ENCODE measurements at regions not wholly inside any gene's neighbourhood (a gene's known extent, or its start where the extent isn't known, plus 50 kb on each side); places are given as distances from the start of the nearest gene placed in this dataset.

- DNase-seq (no peak), ATAC-seq (ENCODE audit: insufficient read depth, low read depth) (no peak)
- Histone ChIP-seq H4K20me1 (ENCODE audit: insufficient read depth, low read length) (no peaks in the 10 kb centered on the region), H3K4me3 (ENCODE audit: low read depth in 1 of 2, low read length in 2 of 2) (no peak overlapping the region), H3K27ac (ENCODE audit: low read length) (no peak overlapping the region), H3K27me3 (ENCODE audit: insufficient read depth, low read length, poor library complexity) (no peaks in the 10 kb centered on the region), H3K4me1 (ENCODE audit: insufficient read depth, low read length) (peaks cover 15% of the 10 kb centered on the region), H3K9ac (ENCODE audit: low read depth, low read length) (no peak overlapping the region), H3K4me2 (ENCODE audit: insufficient read depth, low read length) (no peak overlapping the region), H3K79me2 (ENCODE audit: insufficient read depth, low read length) (peaks cover 31% of the 10 kb centered on the region), H3K9me3 (ENCODE audit: insufficient read depth, low read length, severe bottlenecking) (no peaks in the 10 kb centered on the region), H2AFZ (ENCODE audit: low read depth, low read length) (no peak overlapping the region), H3K36me3 (ENCODE audit: insufficient read depth, low read length) (no peaks in the 10 kb centered on the region)
- TF ChIP-seq CTCF (IDR thresholded peaks at IDR 0.05; ENCODE audit: borderline replicate concordance, extremely low read depth, low read length, poor library complexity, severe bottlenecking), result no peak
- TF ChIP-seq EZH2 (IDR thresholded peaks at IDR 0.05; ENCODE audit: borderline replicate concordance, low read depth, low read length, severe bottlenecking), result no peak
Observed at GRCh38 chr6:21824431-21825177, 231.1 kb downstream of the SOX4 start.

GRCh38 chr6:21826023-21826422, 232.5 kb downstream of the SOX4 start:
- no peaks in the 10 kb centered on the region for H3K27me3 ChIP-seq (ENCODE audit: insufficient read depth, low read length, poor library complexity)
- peak overlapping the region; percentile 34; the same call in 1 of the 2 replicates for H3K27ac ChIP-seq (ENCODE audit: low read length)
- H3K4me2 ChIP-seq (ENCODE audit: insufficient read depth, low read length), result no peak overlapping the region

GRCh38 chr6:21826904-21827303, 233.4 kb downstream of the SOX4 start:
- H3K36me3 ChIP-seq (ENCODE audit: insufficient read depth, low read length), result no peaks in the 10 kb centered on the region
- no peak overlapping the region for H3K4me3 ChIP-seq (ENCODE audit: low read depth in 1 of 2, low read length in 2 of 2)
- H3K9me3 ChIP-seq (ENCODE audit: insufficient read depth, low read length, severe bottlenecking), result no peaks in the 10 kb centered on the region
- no peaks in the 10 kb centered on the region for H3K27me3 ChIP-seq (ENCODE audit: insufficient read depth, low read length, poor library complexity)
- H2AFZ ChIP-seq (ENCODE audit: low read depth, low read length), result no peak overlapping the region
- H3K9ac ChIP-seq (ENCODE audit: low read depth, low read length), result no peak overlapping the region
- no peak for DNase-seq
- no peaks in the 10 kb centered on the region for H4K20me1 ChIP-seq (ENCODE audit: insufficient read depth, low read length)
- no peak overlapping the region for H3K4me2 ChIP-seq (ENCODE audit: insufficient read depth, low read length)
- no peak for ATAC-seq (ENCODE audit: insufficient read depth, low read depth)
- H3K4me1 ChIP-seq (ENCODE audit: insufficient read depth, low read length), result peaks cover 16% of the 10 kb centered on the region
- peak overlapping the region; percentile 37; the same call in 1 of the 2 replicates for H3K27ac ChIP-seq (ENCODE audit: low read length)
- peaks cover 34% of the 10 kb centered on the region for H3K79me2 ChIP-seq (ENCODE audit: insufficient read depth, low read length)
- no peak for TF ChIP-seq CTCF (IDR thresholded peaks at IDR 0.05; ENCODE audit: borderline replicate concordance, extremely low read depth, low read length, poor library complexity, severe bottlenecking)
- no peak for TF ChIP-seq EZH2 (IDR thresholded peaks at IDR 0.05; ENCODE audit: borderline replicate concordance, low read depth, low read length, severe bottlenecking)

More at GRCh38 chr6:21826023-21826422, 232.5 kb downstream of the SOX4 start:
- DNase-seq (no peak), ATAC-seq (ENCODE audit: insufficient read depth, low read depth) (no peak)
- Histone ChIP-seq H3K4me3 (ENCODE audit: low read depth in 1 of 2, low read length in 2 of 2) (no peak overlapping the region), H3K79me2 (ENCODE audit: insufficient read depth, low read length) (peaks cover 36% of the 10 kb centered on the region), H3K9ac (ENCODE audit: low read depth, low read length) (no peak overlapping the region), H2AFZ (ENCODE audit: low read depth, low read length) (no peak overlapping the region), H3K36me3 (ENCODE audit: insufficient read depth, low read length) (no peaks in the 10 kb centered on the region), H3K4me1 (ENCODE audit: insufficient read depth, low read length) (peaks cover 15% of the 10 kb centered on the region), H3K9me3 (ENCODE audit: insufficient read depth, low read length, severe bottlenecking) (no peaks in the 10 kb centered on the region), H4K20me1 (ENCODE audit: insufficient read depth, low read length) (no peaks in the 10 kb centered on the region)
- no peak for TF ChIP-seq CTCF (IDR thresholded peaks at IDR 0.05; ENCODE audit: borderline replicate concordance, extremely low read depth, low read length, poor library complexity, severe bottlenecking)
- TF ChIP-seq EZH2 (IDR thresholded peaks at IDR 0.05; ENCODE audit: borderline replicate concordance, low read depth, low read length, severe bottlenecking), result no peak
